Peyer's patch (tissue), 4 donors: ENCODE measurements at regions not wholly inside any gene's neighbourhood (a gene's known extent, or its start where the extent isn't known, plus 50 kb on each side); places are given as distances from the start of the nearest gene placed in this dataset.

Experiments used
- DNase-seq, 3 donors: peaks; one replicate each; pipeline ENCODE4 v3.0.0-alpha.2; 2017 to 2019
- H3K27ac ChIP-seq, 4 donors: fragments of 200-600 bp; sonication (generic); one replicate each; pipeline ENCODE4 v1.5.1; 2016 to 2019
- H3K27me3 ChIP-seq, 2 donors: fragments of 200-600 bp; sonication (generic); one replicate each; pipeline ENCODE4 v1.5.1; 2019
- H3K36me3 ChIP-seq, 3 donors: fragments of 200-600 bp; sonication (generic); one replicate each; pipeline ENCODE4 v1.5.1; 2016 to 2019
- H3K4me1 ChIP-seq, 4 donors: fragments of 200-600 bp; sonication (generic); one replicate each; pipeline ENCODE4 v1.5.1; 2016 to 2019
- H3K4me3 ChIP-seq, 4 donors: fragments of 200-600 bp; sonication (generic); 1 replicate in 3 of 4; 2 replicates in 1 of 4; pipeline ENCODE4 v1.5.1; 2016 to 2019; ENCODE audit warnings: mild to moderate bottlenecking in 1 of 4
- H3K9me3 ChIP-seq, 4 donors: fragments of 200-600 bp; sonication (generic); one replicate each; pipeline ENCODE4 v1.5.1; 2016 to 2019; ENCODE audit warnings: mild to moderate bottlenecking in 1 of 4
- CTCF ChIP-seq, 6 experiments: fragments of 450-650 bp in 4 of 6; fragments of 200-600 bp in 2 of 6; sonication (generic) in 1 of 6; IDR thresholded peaks; one replicate each; pipeline ENCODE4 v1.5.1; 2017 to 2019; ENCODE audit warnings: antibody characterized with exemption in 6 of 6, mild to moderate bottlenecking in 3 of 6, moderate library complexity in 1 of 6
- POLR2A ChIP-seq, 2 donors: fragments of 450-650 bp; IDR thresholded peaks; one replicate each; pipeline ENCODE4 v1.5.1; 2017; ENCODE audit warnings: antibody characterized with exemption in 2 of 2, mild to moderate bottlenecking in 2 of 2, moderate library complexity in 2 of 2

DNA sequence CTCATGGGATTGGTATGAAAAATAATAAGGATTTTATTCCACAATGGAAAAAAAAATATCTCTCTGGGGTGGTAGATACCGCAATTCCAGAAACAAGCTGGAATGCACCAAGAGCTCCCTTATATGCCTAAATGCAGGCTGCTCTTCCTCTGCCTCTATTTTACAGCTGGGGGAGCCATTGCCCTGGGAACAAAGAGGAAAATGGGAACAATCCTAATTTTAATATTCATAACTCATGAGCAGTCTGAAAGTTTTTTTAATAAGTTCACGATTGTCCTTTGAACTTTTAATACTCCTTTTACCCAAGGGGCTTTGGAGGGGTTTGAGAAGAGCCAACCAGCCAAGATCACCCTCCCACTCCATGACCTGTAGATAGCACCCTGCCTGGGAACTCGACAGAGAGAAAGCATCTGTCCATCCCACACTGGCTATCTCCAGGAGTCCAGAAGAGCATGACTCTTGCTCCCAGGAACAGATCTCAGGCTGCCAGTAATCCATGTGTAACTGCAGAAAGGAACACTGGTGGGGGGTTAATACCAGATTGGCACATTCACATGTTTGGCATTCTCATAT is 74.7 kb downstream of the CD83 start:
- H3K36me3 ChIP-seq: no peaks in the 10 kb centered on the region
- TF ChIP-seq CTCF (IDR thresholded peaks at IDR 0.05): no peak
- no peak for TF ChIP-seq POLR2A (IDR thresholded peaks at IDR 0.05)
- DNase-seq: no peak
- no peaks in the 10 kb centered on the region for H3K4me1 ChIP-seq
- no peak overlapping the region for H3K4me3 ChIP-seq
- no peak overlapping the region for H3K27ac ChIP-seq
- H3K27me3 ChIP-seq: no peaks in the 10 kb centered on the region
- no peaks in the 10 kb centered on the region for H3K9me3 ChIP-seq

- Histone ChIP-seq H3K9me3 (no peaks in the 10 kb centered on the region), H3K27me3 (no peaks in the 10 kb centered on the region), H3K27ac (no peak overlapping the region), H3K4me3 (no peak overlapping the region), H3K4me1 (no peaks in the 10 kb centered on the region), H3K36me3 (no peaks in the 10 kb centered on the region)
- TF ChIP-seq CTCF (IDR thresholded peaks at IDR 0.05) (no peak), POLR2A (IDR thresholded peaks at IDR 0.05) (no peak)
- DNase-seq: no peak
These were observed 76.0 kb downstream of the CD83 start for GRCh38 chr6:14193524-14193923.

DNA sequence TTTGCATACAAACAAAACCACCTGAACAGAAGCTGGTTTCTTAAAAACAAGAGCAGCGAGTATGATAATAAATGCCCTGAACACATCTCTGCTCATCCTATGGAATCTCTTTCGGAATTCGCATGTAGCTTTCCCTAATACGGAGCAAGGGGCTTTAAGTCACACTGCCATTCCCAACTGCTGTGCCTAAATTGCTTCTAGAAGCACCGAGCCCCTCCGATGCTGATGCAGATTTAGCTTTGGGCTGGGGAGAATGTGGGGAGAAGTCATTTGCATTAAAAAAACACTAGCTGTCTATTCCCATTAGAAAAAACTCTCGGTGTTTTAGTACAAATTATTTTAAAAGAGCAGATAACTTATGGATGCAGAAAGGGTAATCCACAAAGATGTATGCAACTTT is 76.9 kb downstream of the CD83 start:
- Histone ChIP-seq H3K9me3 (no peaks in the 10 kb centered on the region), H3K27me3 (no peaks in the 10 kb centered on the region), H3K4me3 (no peak overlapping the region), H3K4me1 (no peaks in the 10 kb centered on the region), H3K36me3 (no peaks in the 10 kb centered on the region), H3K27ac (no peak overlapping the region)
- TF ChIP-seq CTCF (IDR thresholded peaks at IDR 0.05) (no peak), POLR2A (IDR thresholded peaks at IDR 0.05) (no peak)
- DNase-seq: no peak

DNA sequence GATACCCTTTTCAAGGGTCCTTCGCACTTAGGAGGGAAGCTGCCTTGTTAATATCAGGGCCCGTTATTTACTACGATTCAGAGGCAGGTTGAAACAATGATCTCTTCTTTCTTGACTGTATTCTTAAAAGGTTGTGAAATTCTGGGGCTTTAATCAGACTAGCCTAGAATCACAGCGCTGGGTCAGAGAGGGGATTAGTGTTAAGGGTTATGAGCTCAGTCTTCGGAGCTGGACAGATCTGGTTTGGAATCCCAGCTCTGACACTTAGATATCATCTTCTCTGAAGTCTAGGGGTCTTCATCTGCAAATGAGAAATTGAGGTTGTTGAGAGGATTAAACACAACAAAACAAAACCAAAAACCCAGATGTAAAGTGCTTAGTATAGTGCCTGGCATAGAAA is 77.4 kb downstream of the CD83 start:
- H3K9me3 ChIP-seq: no peaks in the 10 kb centered on the region
- no peaks in the 10 kb centered on the region for H3K36me3 ChIP-seq
- no peak for TF ChIP-seq POLR2A (IDR thresholded peaks at IDR 0.05)
- TF ChIP-seq CTCF (IDR thresholded peaks at IDR 0.05): no peak

GRCh38 chr6:14196026-14196425 is 78.5 kb downstream of the CD83 start:
- no peaks in the 10 kb centered on the region for H3K9me3 ChIP-seq
- no peak overlapping the region for H3K4me3 ChIP-seq
- H3K36me3 ChIP-seq: no peaks in the 10 kb centered on the region
- TF ChIP-seq CTCF (IDR thresholded peaks at IDR 0.05): no peak
- TF ChIP-seq POLR2A (IDR thresholded peaks at IDR 0.05): no peak
- no peaks in the 10 kb centered on the region for H3K27me3 ChIP-seq
- DNase-seq: no peak
- H3K4me1 ChIP-seq: no peaks in the 10 kb centered on the region
- no peak overlapping the region for H3K27ac ChIP-seq

More for the DNA sequence above, 77.4 kb downstream of the CD83 start:
- Histone ChIP-seq H3K4me1 (no peaks in the 10 kb centered on the region), H3K27ac (no peak overlapping the region), H3K27me3 (no peaks in the 10 kb centered on the region), H3K4me3 (no peak overlapping the region)
- DNase-seq: no peak

GRCh38 chr6:14197118-14197517 is 79.5 kb downstream of the CD83 start:
- no peaks in the 10 kb centered on the region for H3K4me1 ChIP-seq
- DNase-seq: no peak
- H3K36me3 ChIP-seq: no peaks in the 10 kb centered on the region
- no peak overlapping the region for H3K4me3 ChIP-seq
- H3K27ac ChIP-seq: no peak overlapping the region
- no peaks in the 10 kb centered on the region for H3K9me3 ChIP-seq
- no peaks in the 10 kb centered on the region for H3K27me3 ChIP-seq
- no peak for TF ChIP-seq CTCF (IDR thresholded peaks at IDR 0.05)
- no peak for TF ChIP-seq POLR2A (IDR thresholded peaks at IDR 0.05)
